ENCODE measurements at regions not wholly inside any gene's neighbourhood (a gene's known extent, or its start where the extent isn't known, plus 50 kb on each side); places are given as distances from the start of the nearest gene placed in this dataset.

DNA sequence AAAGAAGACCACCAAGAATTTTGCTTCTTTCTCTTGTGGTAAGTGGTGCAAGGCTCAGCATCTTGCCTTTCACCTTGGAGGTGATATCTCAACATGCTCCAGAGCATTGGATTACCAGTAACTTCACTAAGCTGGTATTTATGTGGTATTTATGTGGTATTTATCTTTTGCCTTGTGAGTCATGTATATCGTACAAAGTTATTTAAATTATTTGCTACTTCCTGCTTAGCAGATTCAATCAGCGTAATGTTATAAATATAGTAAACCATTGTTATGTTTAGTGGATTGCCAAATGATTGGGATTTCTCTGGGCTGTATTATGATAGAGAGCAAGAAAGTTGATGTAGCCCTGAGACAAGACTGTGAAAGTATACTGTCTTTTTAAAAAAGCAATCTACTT, 366.4 kb downstream of the IPO8 start:
- FAIRE-seq (no peak), DNase-seq (ENCODE audit: insufficient read length, low spot score) (no peak)
- TF ChIP-seq, protein P1, sequence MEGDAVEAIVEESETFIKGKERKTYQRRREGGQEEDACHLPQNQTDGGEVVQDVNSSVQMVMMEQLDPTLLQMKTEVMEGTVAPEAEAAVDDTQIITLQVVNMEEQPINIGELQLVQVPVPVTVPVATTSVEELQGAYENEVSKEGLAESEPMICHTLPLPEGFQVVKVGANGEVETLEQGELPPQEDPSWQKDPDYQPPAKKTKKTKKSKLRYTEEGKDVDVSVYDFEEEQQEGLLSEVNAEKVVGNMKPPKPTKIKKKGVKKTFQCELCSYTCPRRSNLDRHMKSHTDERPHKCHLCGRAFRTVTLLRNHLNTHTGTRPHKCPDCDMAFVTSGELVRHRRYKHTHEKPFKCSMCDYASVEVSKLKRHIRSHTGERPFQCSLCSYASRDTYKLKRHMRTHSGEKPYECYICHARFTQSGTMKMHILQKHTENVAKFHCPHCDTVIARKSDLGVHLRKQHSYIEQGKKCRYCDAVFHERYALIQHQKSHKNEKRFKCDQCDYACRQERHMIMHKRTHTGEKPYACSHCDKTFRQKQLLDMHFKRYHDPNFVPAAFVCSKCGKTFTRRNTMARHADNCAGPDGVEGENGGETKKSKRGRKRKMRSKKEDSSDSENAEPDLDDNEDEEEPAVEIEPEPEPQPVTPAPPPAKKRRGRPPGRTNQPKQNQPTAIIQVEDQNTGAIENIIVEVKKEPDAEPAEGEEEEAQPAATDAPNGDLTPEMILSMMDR (IDR thresholded peaks at IDR 0.05; ENCODE audit: insufficient read depth, missing control alignments): no peak

DNA sequence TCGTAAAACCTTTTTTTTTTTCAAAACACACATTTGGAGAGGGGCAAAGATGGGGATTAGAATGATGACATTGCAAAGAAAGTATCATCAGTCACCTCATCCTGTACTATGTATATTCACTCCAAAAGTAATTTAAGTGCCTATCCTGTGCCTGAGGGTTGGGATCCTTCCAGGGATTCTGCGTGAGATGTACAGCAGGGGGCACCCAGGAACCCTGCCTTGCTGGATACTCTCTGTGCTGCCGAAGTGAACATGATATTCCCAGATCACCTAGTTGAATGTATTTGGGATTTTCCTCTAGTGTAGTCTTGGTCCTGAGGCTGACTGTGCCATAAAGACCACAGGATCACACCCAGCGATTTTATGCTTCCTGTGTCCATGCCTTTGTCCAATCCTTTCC, 372.7 kb downstream of the IPO8 start:
- TF ChIP-seq, protein P1 (IDR thresholded peaks at IDR 0.05; ENCODE audit: insufficient read depth, missing control alignments): peak; percentile 2
- DNase-seq (ENCODE audit: insufficient read length, low spot score) (no peak), FAIRE-seq (no peak)

DNA sequence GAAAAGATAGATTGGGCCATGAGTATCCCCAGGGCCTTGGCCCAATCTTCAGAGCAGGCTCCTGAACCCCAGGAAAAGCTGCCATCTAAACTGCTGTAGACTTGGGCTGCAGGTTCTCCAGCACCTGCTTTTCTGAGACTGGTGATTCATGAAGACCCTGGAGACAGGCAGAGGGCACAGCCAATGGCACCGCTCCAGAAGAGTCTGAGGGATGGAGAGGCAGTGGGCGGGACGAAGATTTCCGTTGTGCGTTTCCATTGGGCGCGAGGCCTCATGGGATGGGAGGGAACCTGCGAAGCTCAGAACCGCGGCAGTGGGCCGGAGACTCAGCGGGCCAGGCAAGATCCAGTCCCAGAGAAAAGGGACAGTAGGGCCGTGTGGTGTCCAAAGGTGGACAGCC, 375.1 kb downstream of the IPO8 start:
- FAIRE-seq (no peak), DNase-seq (ENCODE audit: insufficient read length, low spot score) (no peak)
- TF ChIP-seq, protein P1 (IDR thresholded peaks at IDR 0.05; ENCODE audit: insufficient read depth, missing control alignments): no peak

DNA sequence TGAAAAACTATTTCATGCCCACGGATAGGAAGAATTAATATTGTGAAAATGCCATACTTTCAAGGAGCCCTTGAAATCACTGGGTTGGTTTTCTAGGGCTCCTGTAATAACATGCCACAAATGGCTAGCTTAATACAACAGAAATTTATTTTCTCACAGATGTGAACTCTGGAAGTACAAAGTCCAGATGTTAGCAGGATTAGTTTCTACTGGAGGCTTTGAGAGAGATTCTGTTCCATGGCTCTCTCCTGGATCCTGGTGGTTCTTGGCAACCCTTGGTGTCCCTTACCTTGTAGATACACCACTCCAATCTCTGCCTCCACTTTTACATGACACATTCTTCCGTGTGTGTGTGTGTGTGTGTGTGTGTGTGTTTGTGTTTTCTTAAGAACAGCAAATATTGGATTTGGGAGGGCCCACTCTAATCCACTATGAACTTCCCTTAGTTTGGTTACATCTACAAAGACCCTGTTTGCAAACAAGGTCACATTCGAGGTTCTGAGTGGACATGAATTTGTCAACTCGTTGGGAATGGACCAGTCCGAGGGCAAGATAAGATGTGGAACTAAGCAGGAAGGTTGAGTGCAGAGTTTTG, 381.1 kb downstream of the IPO8 start:
- TF ChIP-seq, protein P1 (IDR thresholded peaks at IDR 0.05; ENCODE audit: insufficient read depth, missing control alignments): no peak
- no peak for DNase-seq (ENCODE audit: insufficient read length, low spot score)
- no peak for FAIRE-seq

DNA sequence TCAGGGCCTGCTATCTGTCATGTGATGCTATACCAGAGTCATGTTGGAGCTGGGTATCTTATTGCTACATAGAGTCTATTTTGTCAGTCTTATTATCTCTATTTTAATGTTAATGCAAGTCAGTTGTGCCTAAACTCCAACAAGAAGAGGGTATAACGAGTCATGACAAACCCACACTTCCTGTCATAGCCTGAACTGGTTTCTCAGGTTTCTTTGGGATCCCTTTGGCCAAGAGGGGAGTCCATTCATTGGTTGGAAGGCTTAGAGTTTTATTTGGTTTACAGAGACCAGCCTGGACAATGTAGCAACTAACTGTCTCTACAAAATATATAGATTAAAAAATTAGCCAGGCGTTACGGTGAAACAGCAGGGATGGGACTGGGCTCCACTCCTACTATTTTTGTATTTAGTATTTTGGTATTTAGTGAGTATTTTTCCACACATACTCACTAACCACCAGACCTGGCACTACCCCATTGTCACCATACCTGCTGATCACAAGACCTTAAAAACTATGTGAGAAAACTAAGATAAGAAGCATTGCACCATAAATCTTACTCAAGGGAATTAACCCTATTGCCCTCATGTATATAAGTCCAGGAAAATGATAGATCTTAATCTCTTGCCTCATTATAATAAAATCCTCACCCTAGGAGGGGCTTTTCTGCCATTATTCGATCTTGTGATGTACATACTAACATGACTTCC, 387.5 kb downstream of the IPO8 start:
- FAIRE-seq (no peak), DNase-seq (ENCODE audit: insufficient read length, low spot score) (no peak)
- TF ChIP-seq, protein P1 (IDR thresholded peaks at IDR 0.05; ENCODE audit: insufficient read depth, missing control alignments): no peak

DNA sequence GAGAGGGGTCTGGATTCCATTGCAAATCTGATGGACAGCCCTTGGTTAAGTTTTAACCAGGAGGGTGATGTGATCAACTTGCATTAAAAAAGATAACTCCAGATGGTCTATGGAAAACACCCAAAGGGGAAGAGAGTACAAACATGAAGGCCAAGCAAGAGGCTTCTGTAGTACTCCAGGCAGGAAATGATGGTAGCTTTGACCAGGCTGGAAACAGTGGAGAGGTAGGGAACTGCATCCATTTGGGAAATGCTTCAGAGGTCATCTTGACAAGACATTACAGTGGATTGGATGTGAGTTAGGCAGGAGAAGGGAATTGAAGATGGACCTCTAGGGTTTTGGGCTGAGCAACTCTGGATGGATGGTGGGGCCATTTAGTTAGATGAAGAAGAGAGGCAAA, 391.1 kb downstream of the IPO8 start:
- TF ChIP-seq, protein P1 (IDR thresholded peaks at IDR 0.05; ENCODE audit: insufficient read depth, missing control alignments): no peak
- FAIRE-seq (no peak), DNase-seq (ENCODE audit: insufficient read length, low spot score) (no peak)

DNA sequence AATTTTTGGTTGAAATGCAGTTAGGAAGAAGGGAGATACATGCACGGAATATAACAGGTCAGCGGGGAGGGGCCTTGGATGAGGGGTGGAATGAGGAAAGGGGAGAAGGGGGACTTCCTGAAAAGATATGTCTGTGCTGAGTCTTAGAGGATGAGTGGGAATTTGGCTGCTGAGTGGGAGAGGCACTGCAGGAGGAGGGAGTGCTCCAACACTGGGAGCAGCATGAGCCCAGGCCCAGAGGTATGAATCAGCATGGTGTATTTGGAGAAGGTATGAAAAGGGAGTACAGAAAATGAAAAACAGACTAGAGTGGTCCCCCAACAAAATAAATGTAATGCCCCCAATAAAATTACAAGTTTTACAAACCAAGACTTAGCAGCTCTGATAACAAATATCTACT, 394.4 kb downstream of the IPO8 start:
- no peak for DNase-seq (ENCODE audit: insufficient read length, low spot score)

More for the DNA sequence above, 394.4 kb downstream of the IPO8 start:
- FAIRE-seq: no peak
- TF ChIP-seq, protein P1 (IDR thresholded peaks at IDR 0.05; ENCODE audit: insufficient read depth, missing control alignments): no peak
